ENCODE measurements at regions not wholly inside any gene's neighbourhood (a gene's known extent, or its start where the extent isn't known, plus 50 kb on each side); places are given as distances from the start of the nearest gene placed in this dataset.

- no peak overlapping the region for H3K27ac ChIP-seq (ENCODE audit: low read depth, low read length)
- no peaks in the 10 kb centered on the region for H3K4me1 ChIP-seq (ENCODE audit: control insufficient read depth in 5 of 5, insufficient read depth in 5 of 5, low read length in 5 of 5)
- no peaks in the 10 kb centered on the region for H3K27me3 ChIP-seq (ENCODE audit: control insufficient read depth in 5 of 5, insufficient read depth in 4 of 5, low read length in 5 of 5)
- no peak overlapping the region for H3K4me3 ChIP-seq (ENCODE audit: low read depth in 1 of 5, low read length in 5 of 5)
- no peaks in the 10 kb centered on the region for H3K9me3 ChIP-seq (ENCODE audit: control insufficient read depth in 5 of 5, low read length in 5 of 5)
- H3K36me3 ChIP-seq (ENCODE audit: control insufficient read depth in 5 of 5, insufficient read depth in 5 of 5, low read length in 5 of 5) = no peaks in the 10 kb centered on the region
- no peak overlapping the region for H3K9ac ChIP-seq (ENCODE audit: low read length in 5 of 5)
Observed at GRCh38 chr12:29030006-29030405, 119.1 kb upstream of the FAR2 start.

DNA sequence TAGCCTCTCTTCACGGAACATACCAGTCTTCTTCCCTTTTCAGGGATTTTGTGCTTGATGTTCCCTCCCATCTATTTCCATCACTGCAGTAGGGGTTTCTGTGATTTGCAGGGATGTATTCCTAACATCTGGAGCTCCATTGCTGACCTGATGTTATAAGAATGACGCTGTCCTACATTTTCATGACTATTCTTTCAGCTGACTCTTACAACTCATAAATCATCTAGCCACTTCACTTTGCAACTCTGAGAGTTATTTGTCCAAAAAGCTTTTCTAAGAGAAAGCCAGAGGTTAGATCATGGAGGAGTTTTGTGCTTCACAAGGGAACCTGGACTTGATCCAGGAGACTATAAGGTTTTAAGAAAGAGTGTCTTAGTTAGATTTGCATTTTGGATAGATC, 116.6 kb upstream of the FAR2 start:
- H3K4me3 ChIP-seq (ENCODE audit: low read depth in 1 of 5, low read length in 5 of 5) = no peak overlapping the region
- H3K27me3 ChIP-seq (ENCODE audit: control insufficient read depth in 5 of 5, insufficient read depth in 4 of 5, low read length in 5 of 5) = no peaks in the 10 kb centered on the region
- H3K9me3 ChIP-seq (ENCODE audit: control insufficient read depth in 5 of 5, low read length in 5 of 5) = no peaks in the 10 kb centered on the region
- no peaks in the 10 kb centered on the region for H3K36me3 ChIP-seq (ENCODE audit: control insufficient read depth in 5 of 5, insufficient read depth in 5 of 5, low read length in 5 of 5)
- no peaks in the 10 kb centered on the region for H3K4me1 ChIP-seq (ENCODE audit: control insufficient read depth in 5 of 5, insufficient read depth in 5 of 5, low read length in 5 of 5)
- no peak overlapping the region for H3K9ac ChIP-seq (ENCODE audit: low read length in 5 of 5)
- no peak overlapping the region for H3K27ac ChIP-seq (ENCODE audit: low read depth, low read length)

DNA sequence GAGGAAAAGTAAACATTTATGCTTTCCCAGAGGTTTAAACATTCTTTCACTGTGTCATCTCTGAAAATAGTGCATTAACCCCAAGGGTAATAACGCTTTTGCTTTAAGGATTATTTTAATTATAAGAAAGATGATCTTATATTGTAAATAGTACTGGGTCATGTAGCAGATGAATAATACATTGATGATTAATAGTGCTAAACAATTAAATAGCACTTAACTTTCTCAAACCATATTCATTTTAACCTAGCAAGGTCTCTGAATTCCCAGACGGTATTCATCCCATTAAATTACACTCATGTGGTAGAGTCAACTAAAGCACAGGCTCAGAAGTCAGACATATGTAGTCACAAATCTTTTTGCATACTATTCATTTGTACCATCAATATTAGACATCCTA, 115.6 kb upstream of the FAR2 start:
- no peaks in the 10 kb centered on the region for H3K9me3 ChIP-seq (ENCODE audit: control insufficient read depth in 5 of 5, low read length in 5 of 5)

DNA sequence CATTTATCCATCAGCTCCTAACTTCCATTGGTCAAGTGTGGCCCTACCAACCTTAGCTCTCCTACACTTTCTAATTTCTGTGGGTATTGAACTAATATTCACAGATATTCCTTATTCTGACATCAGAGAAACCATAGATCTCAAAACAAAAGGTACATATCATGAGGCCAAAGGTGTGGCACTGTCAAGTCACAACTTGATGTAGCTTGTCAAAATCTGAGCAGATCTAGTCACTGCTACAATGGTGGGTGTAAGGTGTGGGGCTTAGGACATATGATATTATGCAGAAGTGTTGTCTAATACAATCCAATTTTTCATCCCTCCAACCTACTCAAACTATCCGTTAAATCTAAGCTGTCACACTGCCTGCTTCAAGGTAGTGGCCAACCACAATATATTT, 114.0 kb upstream of the FAR2 start:
- Histone ChIP-seq H3K9ac (ENCODE audit: low read length in 5 of 5) (no peak overlapping the region), H3K4me1 (ENCODE audit: control insufficient read depth in 5 of 5, insufficient read depth in 5 of 5, low read length in 5 of 5) (no peaks in the 10 kb centered on the region), H3K27me3 (ENCODE audit: control insufficient read depth in 5 of 5, insufficient read depth in 4 of 5, low read length in 5 of 5) (no peaks in the 10 kb centered on the region), H3K9me3 (ENCODE audit: control insufficient read depth in 5 of 5, low read length in 5 of 5) (no peaks in the 10 kb centered on the region), H3K27ac (ENCODE audit: low read depth, low read length) (no peak overlapping the region), H3K36me3 (ENCODE audit: control insufficient read depth in 5 of 5, insufficient read depth in 5 of 5, low read length in 5 of 5) (no peaks in the 10 kb centered on the region), H3K4me3 (ENCODE audit: low read depth in 1 of 5, low read length in 5 of 5) (no peak overlapping the region)

More for the DNA sequence above, 115.6 kb upstream of the FAR2 start:
- Histone ChIP-seq H3K9ac (ENCODE audit: low read length in 5 of 5) (no peak overlapping the region), H3K27me3 (ENCODE audit: control insufficient read depth in 5 of 5, insufficient read depth in 4 of 5, low read length in 5 of 5) (no peaks in the 10 kb centered on the region), H3K27ac (ENCODE audit: low read depth, low read length) (no peak overlapping the region), H3K36me3 (ENCODE audit: control insufficient read depth in 5 of 5, insufficient read depth in 5 of 5, low read length in 5 of 5) (no peaks in the 10 kb centered on the region), H3K4me3 (ENCODE audit: low read depth in 1 of 5, low read length in 5 of 5) (no peak overlapping the region), H3K4me1 (ENCODE audit: control insufficient read depth in 5 of 5, insufficient read depth in 5 of 5, low read length in 5 of 5) (no peaks in the 10 kb centered on the region)

DNA sequence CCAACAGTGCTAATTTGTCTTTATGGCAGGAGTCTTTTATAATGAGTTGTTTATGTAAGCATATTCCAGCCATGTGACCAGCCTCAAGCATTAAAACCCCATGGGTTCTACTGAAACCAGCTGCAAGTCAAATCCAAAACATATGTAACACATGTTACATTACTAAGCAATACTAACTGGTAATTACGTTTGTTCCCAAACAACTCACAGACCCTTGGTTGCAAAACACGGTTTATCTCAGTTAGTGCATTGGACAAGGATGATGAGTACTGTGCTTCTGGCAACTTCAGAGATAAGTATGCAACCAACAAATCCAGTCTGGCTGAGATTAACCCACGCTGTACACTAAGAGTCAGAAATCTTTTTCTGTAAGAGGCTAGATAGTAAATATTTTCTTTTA, 110.1 kb upstream of the FAR2 start:
- Histone ChIP-seq H3K27ac (ENCODE audit: low read depth, low read length) (no peak overlapping the region), H3K9me3 (ENCODE audit: control insufficient read depth in 5 of 5, low read length in 5 of 5) (no peaks in the 10 kb centered on the region), H3K27me3 (ENCODE audit: control insufficient read depth in 5 of 5, insufficient read depth in 4 of 5, low read length in 5 of 5) (no peaks in the 10 kb centered on the region), H3K9ac (ENCODE audit: low read length in 5 of 5) (no peak overlapping the region), H3K4me1 (ENCODE audit: control insufficient read depth in 5 of 5, insufficient read depth in 5 of 5, low read length in 5 of 5) (no peaks in the 10 kb centered on the region), H3K36me3 (ENCODE audit: control insufficient read depth in 5 of 5, insufficient read depth in 5 of 5, low read length in 5 of 5) (no peaks in the 10 kb centered on the region), H3K4me3 (ENCODE audit: low read depth in 1 of 5, low read length in 5 of 5) (no peak overlapping the region)

- Histone ChIP-seq H3K27me3 (ENCODE audit: control insufficient read depth in 5 of 5, insufficient read depth in 4 of 5, low read length in 5 of 5) (no peaks in the 10 kb centered on the region), H3K4me1 (ENCODE audit: control insufficient read depth in 5 of 5, insufficient read depth in 5 of 5, low read length in 5 of 5) (no peaks in the 10 kb centered on the region), H3K9me3 (ENCODE audit: control insufficient read depth in 5 of 5, low read length in 5 of 5) (no peaks in the 10 kb centered on the region), H3K27ac (ENCODE audit: low read depth, low read length) (no peak overlapping the region), H3K36me3 (ENCODE audit: control insufficient read depth in 5 of 5, insufficient read depth in 5 of 5, low read length in 5 of 5) (no peaks in the 10 kb centered on the region), H3K4me3 (ENCODE audit: low read depth in 1 of 5, low read length in 5 of 5) (no peak overlapping the region), H3K9ac (ENCODE audit: low read length in 5 of 5) (no peak overlapping the region)
Observed at GRCh38 chr12:29041621-29042020, 107.5 kb upstream of the FAR2 start.

GRCh38 chr12:29043069-29043468, 106.0 kb upstream of the FAR2 start:
- Histone ChIP-seq H3K27me3 (ENCODE audit: control insufficient read depth in 5 of 5, insufficient read depth in 4 of 5, low read length in 5 of 5) (no peaks in the 10 kb centered on the region), H3K36me3 (ENCODE audit: control insufficient read depth in 5 of 5, insufficient read depth in 5 of 5, low read length in 5 of 5) (no peaks in the 10 kb centered on the region), H3K4me3 (ENCODE audit: low read depth in 1 of 5, low read length in 5 of 5) (no peak overlapping the region), H3K4me1 (ENCODE audit: control insufficient read depth in 5 of 5, insufficient read depth in 5 of 5, low read length in 5 of 5) (no peaks in the 10 kb centered on the region), H3K9ac (ENCODE audit: low read length in 5 of 5) (no peak overlapping the region), H3K27ac (ENCODE audit: low read depth, low read length) (no peak overlapping the region), H3K9me3 (ENCODE audit: control insufficient read depth in 5 of 5, low read length in 5 of 5) (no peaks in the 10 kb centered on the region)

DNA sequence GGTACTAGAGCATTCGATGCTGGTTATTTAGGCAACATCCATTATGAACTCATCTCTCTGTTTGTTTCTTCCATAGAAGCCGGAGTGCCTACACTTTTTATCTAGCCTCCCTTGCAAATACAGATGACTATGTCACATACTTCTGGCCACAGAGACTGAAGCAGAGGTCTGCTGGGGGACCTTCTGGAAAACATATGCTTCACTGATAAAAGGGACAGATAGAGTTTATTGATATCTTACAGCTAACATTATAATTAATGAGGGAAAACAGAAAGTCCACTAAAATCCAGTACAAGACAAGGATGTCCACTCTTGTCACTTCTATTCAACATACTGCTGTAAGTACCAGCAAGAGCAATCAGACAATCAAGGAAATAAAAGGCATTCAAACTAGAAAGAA, 104.3 kb upstream of the FAR2 start:
- Histone ChIP-seq H3K4me1 (ENCODE audit: control insufficient read depth in 5 of 5, insufficient read depth in 5 of 5, low read length in 5 of 5) (no peaks in the 10 kb centered on the region), H3K36me3 (ENCODE audit: control insufficient read depth in 5 of 5, insufficient read depth in 5 of 5, low read length in 5 of 5) (no peaks in the 10 kb centered on the region), H3K4me3 (ENCODE audit: low read depth in 1 of 5, low read length in 5 of 5) (no peak overlapping the region), H3K27ac (ENCODE audit: low read depth, low read length) (no peak overlapping the region), H3K9me3 (ENCODE audit: control insufficient read depth in 5 of 5, low read length in 5 of 5) (no peaks in the 10 kb centered on the region), H3K27me3 (ENCODE audit: control insufficient read depth in 5 of 5, insufficient read depth in 4 of 5, low read length in 5 of 5) (no peaks in the 10 kb centered on the region), H3K9ac (ENCODE audit: low read length in 5 of 5) (no peak overlapping the region)

GRCh38 chr12:29048787-29049186, 100.3 kb upstream of the FAR2 start:
- H3K36me3 ChIP-seq (ENCODE audit: control insufficient read depth in 5 of 5, insufficient read depth in 5 of 5, low read length in 5 of 5) = no peaks in the 10 kb centered on the region
- H3K9me3 ChIP-seq (ENCODE audit: control insufficient read depth in 5 of 5, low read length in 5 of 5) = no peaks in the 10 kb centered on the region
- H3K9ac ChIP-seq (ENCODE audit: low read length in 5 of 5) = no peak overlapping the region
- H3K27ac ChIP-seq (ENCODE audit: low read depth, low read length) = no peak overlapping the region
- H3K4me3 ChIP-seq (ENCODE audit: low read depth in 1 of 5, low read length in 5 of 5) = no peak overlapping the region
- no peaks in the 10 kb centered on the region for H3K4me1 ChIP-seq (ENCODE audit: control insufficient read depth in 5 of 5, insufficient read depth in 5 of 5, low read length in 5 of 5)
- H3K27me3 ChIP-seq (ENCODE audit: control insufficient read depth in 5 of 5, insufficient read depth in 4 of 5, low read length in 5 of 5) = no peaks in the 10 kb centered on the region

- Histone ChIP-seq H3K27ac (ENCODE audit: low read depth, low read length) (no peak overlapping the region), H3K9ac (ENCODE audit: low read length in 5 of 5) (no peak overlapping the region), H3K36me3 (ENCODE audit: control insufficient read depth in 5 of 5, insufficient read depth in 5 of 5, low read length in 5 of 5) (no peaks in the 10 kb centered on the region), H3K4me3 (ENCODE audit: low read depth in 1 of 5, low read length in 5 of 5) (no peak overlapping the region), H3K27me3 (ENCODE audit: control insufficient read depth in 5 of 5, insufficient read depth in 4 of 5, low read length in 5 of 5) (no peaks in the 10 kb centered on the region), H3K9me3 (ENCODE audit: control insufficient read depth in 5 of 5, low read length in 5 of 5) (no peaks in the 10 kb centered on the region), H3K4me1 (ENCODE audit: control insufficient read depth in 5 of 5, insufficient read depth in 5 of 5, low read length in 5 of 5) (no peaks in the 10 kb centered on the region)
Observed at GRCh38 chr12:29050503-29050902, 98.6 kb upstream of the FAR2 start.

DNA sequence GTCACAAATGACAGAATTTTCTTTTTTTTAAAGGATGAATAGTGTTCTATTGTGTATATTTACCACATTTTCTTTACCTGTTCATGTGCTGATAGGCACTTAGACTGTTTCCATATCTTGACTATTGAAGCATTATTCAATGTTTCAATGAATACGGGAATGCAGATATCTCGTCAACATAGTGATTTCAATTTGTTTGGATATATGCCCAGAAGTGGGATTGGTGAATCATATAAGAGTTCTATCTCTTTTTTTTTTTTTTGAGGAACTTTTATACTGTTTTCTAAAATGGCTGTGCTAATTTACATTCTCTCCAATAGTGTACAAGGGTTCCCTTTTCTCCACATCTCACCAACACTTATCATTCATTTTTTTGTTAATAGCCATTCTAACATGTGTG, 97.9 kb upstream of the FAR2 start:
- Histone ChIP-seq H3K9me3 (ENCODE audit: control insufficient read depth in 5 of 5, low read length in 5 of 5) (no peaks in the 10 kb centered on the region), H3K9ac (ENCODE audit: low read length in 5 of 5) (no peak overlapping the region), H3K36me3 (ENCODE audit: control insufficient read depth in 5 of 5, insufficient read depth in 5 of 5, low read length in 5 of 5) (no peaks in the 10 kb centered on the region), H3K4me1 (ENCODE audit: control insufficient read depth in 5 of 5, insufficient read depth in 5 of 5, low read length in 5 of 5) (no peaks in the 10 kb centered on the region), H3K4me3 (ENCODE audit: low read depth in 1 of 5, low read length in 5 of 5) (no peak overlapping the region), H3K27me3 (ENCODE audit: control insufficient read depth in 5 of 5, insufficient read depth in 4 of 5, low read length in 5 of 5) (no peaks in the 10 kb centered on the region), H3K27ac (ENCODE audit: low read depth, low read length) (no peak overlapping the region)
